ENCODE measurements at regions not wholly inside any gene's neighbourhood (a gene's known extent, or its start where the extent isn't known, plus 50 kb on each side); places are given as distances from the start of the nearest gene placed in this dataset.

GRCh38 chr11:27904358-27905055 is 203.4 kb downstream of the KIF18A start:
- no peak for DNase-seq

- DNase-seq: no peak
Measured at GRCh38 chr11:27902981-27903624, 202.8 kb upstream of the BDNF start.

- DNase-seq: no peak
Measured at GRCh38 chr11:27898166-27898565, 197.9 kb upstream of the BDNF start.

- no peak for DNase-seq
Measured at GRCh38 chr11:27896096-27896495, 195.8 kb upstream of the BDNF start.

- no peak for DNase-seq
Measured at GRCh38 chr11:27894552-27894951, 194.3 kb upstream of the BDNF start.

- DNase-seq: no peak
Measured at GRCh38 chr11:27886857-27887256, 186.6 kb upstream of the BDNF start.

- no peak for DNase-seq
Measured at GRCh38 chr11:27882066-27882697, 181.9 kb upstream of the BDNF start.

GRCh38 chr11:27875831-27876775 is 175.8 kb upstream of the BDNF start:
- DNase-seq: no peak

GRCh38 chr11:27874998-27875830 is 175.0 kb upstream of the BDNF start:
- no peak for DNase-seq

GRCh38 chr11:27873664-27874063 is 173.4 kb upstream of the BDNF start:
- DNase-seq: no peak

- no peak for DNase-seq
Measured at GRCh38 chr11:27871056-27871455, 170.8 kb upstream of the BDNF start.

- no peak for DNase-seq
Measured at GRCh38 chr11:27869701-27870100, 169.4 kb upstream of the BDNF start.

- no peak for DNase-seq
Measured at GRCh38 chr11:27868709-27869108, 168.5 kb upstream of the BDNF start.

GRCh38 chr11:27868226-27868625 is 168.0 kb upstream of the BDNF start:
- no peak for DNase-seq

- DNase-seq: no peak
Measured at GRCh38 chr11:27865105-27865504, 164.8 kb upstream of the BDNF start.

- DNase-seq: no peak
Measured at GRCh38 chr11:27864611-27865010, 164.4 kb upstream of the BDNF start.

- DNase-seq: no peak
Measured at GRCh38 chr11:27864091-27864491, 163.8 kb upstream of the BDNF start.

- no peak for DNase-seq
Measured at GRCh38 chr11:27863637-27864036, 163.4 kb upstream of the BDNF start.

- DNase-seq: no peak
Measured at GRCh38 chr11:27861706-27862430, 161.6 kb upstream of the BDNF start.

- no peak for DNase-seq
Measured at GRCh38 chr11:27860811-27861210, 160.6 kb upstream of the BDNF start.

- no peak for DNase-seq
Measured at GRCh38 chr11:27858866-27859265, 158.6 kb upstream of the BDNF start.
